MM.1S (cell line): ENCODE measurements at regions not wholly inside any gene's neighbourhood (a gene's known extent, or its start where the extent isn't known, plus 50 kb on each side); places are given as distances from the start of the nearest gene placed in this dataset.
"Not testable (repeated sequence)": the region's sequence is repeated elsewhere in the genome, so short reads cannot be mapped to it uniquely, and the experiment has no call there.

ENCODE experiments used
- DNase-seq: peaks from one replicate; pipeline ENCODE4 v3.0.0-alpha.2; 2015
- H2AFZ ChIP-seq: fragments of 300-600 bp; sonication (generic); 2 replicates; pipeline ENCODE4 v1.6.0; 2016; ENCODE audit warnings: antibody characterized with exemption, low read length
- H3F3A ChIP-seq: fragments of 300-600 bp; sonication (generic); 2 replicates; pipeline ENCODE4 v1.6.1; 2016; ENCODE audit warnings: mild to moderate bottlenecking, antibody characterized with exemption, low read length, moderate library complexity, mixed read lengths; ENCODE audit not compliant: insufficient read depth
- H3K27ac ChIP-seq: fragments of 300-600 bp; sonication (generic); 2 replicates; pipeline ENCODE4 v1.5.1; 2016; ENCODE audit warnings: mild to moderate bottlenecking, low read length
- H3K27me3 ChIP-seq: fragments of 300-600 bp; sonication (generic); replicated peaks from 2 replicates; pipeline ENCODE4 v1.6.0; 2016; ENCODE audit warnings: low read length; ENCODE audit not compliant: insufficient read depth
- H3K36me3 ChIP-seq: fragments of 300-600 bp; sonication (generic); replicated peaks from 2 replicates; pipeline ENCODE4 v1.6.1; 2016; ENCODE audit warnings: mild to moderate bottlenecking, low read length, mixed read lengths; ENCODE audit not compliant: insufficient read depth
- H3K4me1 ChIP-seq: fragments of 300-600 bp; sonication (generic); 2 replicates; pipeline ENCODE4 v1.6.1; 2016; ENCODE audit warnings: low read length, mixed read lengths
- H3K4me2 ChIP-seq: fragments of 300-600 bp; sonication (generic); 2 replicates; pipeline ENCODE4 v1.6.0; 2016; ENCODE audit warnings: low read depth, low read length
- H3K4me3 ChIP-seq: fragments of 300-600 bp; sonication (generic); 2 replicates; pipeline ENCODE4 v1.5.1; 2016; ENCODE audit warnings: low read length, mixed read lengths
- H3K79me2 ChIP-seq: fragments of 300-600 bp; sonication (generic); 2 replicates; pipeline ENCODE4 v1.6.1; 2016; ENCODE audit warnings: mixed run types, low read length, mixed read lengths
- H3K9ac ChIP-seq: fragments of 300-600 bp; sonication (generic); 2 replicates; pipeline ENCODE4 v1.6.1; 2016; ENCODE audit warnings: low read length, mixed read lengths
- H3K9me2 ChIP-seq: fragments of 300-600 bp; sonication (generic); replicated peaks from 2 replicates; pipeline ENCODE4 v1.6.1; 2016; ENCODE audit warnings: mild to moderate bottlenecking, low read length, mixed read lengths; ENCODE audit not compliant: insufficient read depth
- H3K9me3 ChIP-seq: fragments of 300-600 bp; sonication (generic); replicated peaks from 2 replicates; pipeline ENCODE4 v1.6.1; 2016; ENCODE audit warnings: mild to moderate bottlenecking, low read length, mixed read lengths; ENCODE audit not compliant: insufficient read depth
- H4K20me1 ChIP-seq: fragments of 300-600 bp; sonication (generic); 2 replicates; pipeline ENCODE4 v1.6.1; 2016; ENCODE audit warnings: mild to moderate bottlenecking, low read length, moderate library complexity, mixed read lengths; ENCODE audit not compliant: insufficient read depth
- EZH2 ChIP-seq: fragments of 300-600 bp; sonication (generic); optimal IDR thresholded peaks from 2 replicates; pipeline ENCODE3; 2017; ENCODE audit warnings: low read depth, mild to moderate bottlenecking, antibody characterized with exemption, low read length, mixed read lengths
- EZH2phosphoT487 ChIP-seq: fragments of 300-600 bp; sonication (generic); IDR thresholded peaks from 2 replicates; pipeline ENCODE4 v1.6.1; 2018; ENCODE audit warnings: antibody characterized with exemption, low read length
- TF ChIP-seq, protein P1 (sequence below): fragments of 300-600 bp; sonication (generic); IDR thresholded peaks from 2 replicates; pipeline ENCODE4 v1.5.1; 2016; ENCODE audit warnings: antibody characterized with exemption, low read length, mixed read lengths

- DNase-seq, result no peak
- Histone ChIP-seq H3K9me2 (no peaks in the 10 kb centered on the region), H4K20me1 (no peaks in the 10 kb centered on the region)
Observed at GRCh38 chr9:84519413-84519812, 150.1 kb upstream of the NTRK2 start.

GRCh38 chr9:84521208-84521607 lies 148.3 kb upstream of the NTRK2 start:
- Histone ChIP-seq H3K4me2 (no peak overlapping the region), H3F3A (no peaks in the 10 kb centered on the region), H3K27me3 (no peaks in the 10 kb centered on the region), H3K4me1 (no peaks in the 10 kb centered on the region), H3K27ac (no peak overlapping the region), H3K9me3 (no peaks in the 10 kb centered on the region), H4K20me1 (no peaks in the 10 kb centered on the region), H3K9me2 (no peaks in the 10 kb centered on the region), H3K79me2 (no peaks in the 10 kb centered on the region), H3K9ac (no peak overlapping the region), H3K36me3 (no peaks in the 10 kb centered on the region), H2AFZ (no peak overlapping the region), H3K4me3 (no peak overlapping the region)
- TF ChIP-seq, protein P1, sequence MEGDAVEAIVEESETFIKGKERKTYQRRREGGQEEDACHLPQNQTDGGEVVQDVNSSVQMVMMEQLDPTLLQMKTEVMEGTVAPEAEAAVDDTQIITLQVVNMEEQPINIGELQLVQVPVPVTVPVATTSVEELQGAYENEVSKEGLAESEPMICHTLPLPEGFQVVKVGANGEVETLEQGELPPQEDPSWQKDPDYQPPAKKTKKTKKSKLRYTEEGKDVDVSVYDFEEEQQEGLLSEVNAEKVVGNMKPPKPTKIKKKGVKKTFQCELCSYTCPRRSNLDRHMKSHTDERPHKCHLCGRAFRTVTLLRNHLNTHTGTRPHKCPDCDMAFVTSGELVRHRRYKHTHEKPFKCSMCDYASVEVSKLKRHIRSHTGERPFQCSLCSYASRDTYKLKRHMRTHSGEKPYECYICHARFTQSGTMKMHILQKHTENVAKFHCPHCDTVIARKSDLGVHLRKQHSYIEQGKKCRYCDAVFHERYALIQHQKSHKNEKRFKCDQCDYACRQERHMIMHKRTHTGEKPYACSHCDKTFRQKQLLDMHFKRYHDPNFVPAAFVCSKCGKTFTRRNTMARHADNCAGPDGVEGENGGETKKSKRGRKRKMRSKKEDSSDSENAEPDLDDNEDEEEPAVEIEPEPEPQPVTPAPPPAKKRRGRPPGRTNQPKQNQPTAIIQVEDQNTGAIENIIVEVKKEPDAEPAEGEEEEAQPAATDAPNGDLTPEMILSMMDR, result no peak
- TF ChIP-seq EZH2 (no peak), EZH2phosphoT487 (no peak)
- DNase-seq, result no peak

More at GRCh38 chr9:84519413-84519812, 150.1 kb upstream of the NTRK2 start:
- H3K4me1 ChIP-seq, result no peaks in the 10 kb centered on the region
- no peaks in the 10 kb centered on the region for H3K36me3 ChIP-seq
- no peaks in the 10 kb centered on the region for H3K79me2 ChIP-seq
- H3K4me3 ChIP-seq, result no peak overlapping the region
- no peak overlapping the region for H2AFZ ChIP-seq
- TF ChIP-seq EZH2 (no peak), EZH2phosphoT487 (no peak)
- TF ChIP-seq, protein P1, result no peak
- no peak overlapping the region for H3K4me2 ChIP-seq
- H3K9me3 ChIP-seq, result no peaks in the 10 kb centered on the region
- no peaks in the 10 kb centered on the region for H3F3A ChIP-seq
- no peak overlapping the region for H3K27ac ChIP-seq
- H3K9ac ChIP-seq, result no peak overlapping the region
- no peaks in the 10 kb centered on the region for H3K27me3 ChIP-seq

DNA sequence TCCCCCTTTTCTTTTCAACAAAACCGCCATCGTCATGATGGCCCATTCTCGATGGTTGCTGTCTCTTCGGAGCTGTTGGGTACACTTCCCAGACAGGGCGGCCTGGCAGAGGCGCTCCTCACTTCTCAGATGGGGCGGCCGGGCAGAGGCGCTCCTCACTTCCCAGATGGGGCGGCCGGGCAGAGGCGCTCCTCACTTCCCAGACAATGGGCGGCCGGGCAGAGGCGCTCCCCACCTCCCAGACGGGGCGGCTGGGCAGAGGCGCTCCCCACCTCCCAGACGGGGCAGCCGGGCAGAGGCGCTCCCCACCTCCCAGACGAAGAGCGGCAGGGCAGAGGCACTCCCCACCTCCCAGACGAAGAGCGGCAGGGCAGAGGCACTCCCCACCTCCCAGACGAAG lies 143.3 kb upstream of the NTRK2 start:
- H3K79me2 ChIP-seq, H3K4me2 ChIP-seq, H3K27me3 ChIP-seq, DNase-seq, H3K9ac ChIP-seq, H4K20me1 ChIP-seq, H3K4me3 ChIP-seq, H3K4me1 ChIP-seq, H3F3A ChIP-seq, H2AFZ ChIP-seq, H3K9me2 ChIP-seq, H3K9me3 ChIP-seq, H3K36me3 ChIP-seq, H3K27ac ChIP-seq: not testable (repeated sequence)

DNA sequence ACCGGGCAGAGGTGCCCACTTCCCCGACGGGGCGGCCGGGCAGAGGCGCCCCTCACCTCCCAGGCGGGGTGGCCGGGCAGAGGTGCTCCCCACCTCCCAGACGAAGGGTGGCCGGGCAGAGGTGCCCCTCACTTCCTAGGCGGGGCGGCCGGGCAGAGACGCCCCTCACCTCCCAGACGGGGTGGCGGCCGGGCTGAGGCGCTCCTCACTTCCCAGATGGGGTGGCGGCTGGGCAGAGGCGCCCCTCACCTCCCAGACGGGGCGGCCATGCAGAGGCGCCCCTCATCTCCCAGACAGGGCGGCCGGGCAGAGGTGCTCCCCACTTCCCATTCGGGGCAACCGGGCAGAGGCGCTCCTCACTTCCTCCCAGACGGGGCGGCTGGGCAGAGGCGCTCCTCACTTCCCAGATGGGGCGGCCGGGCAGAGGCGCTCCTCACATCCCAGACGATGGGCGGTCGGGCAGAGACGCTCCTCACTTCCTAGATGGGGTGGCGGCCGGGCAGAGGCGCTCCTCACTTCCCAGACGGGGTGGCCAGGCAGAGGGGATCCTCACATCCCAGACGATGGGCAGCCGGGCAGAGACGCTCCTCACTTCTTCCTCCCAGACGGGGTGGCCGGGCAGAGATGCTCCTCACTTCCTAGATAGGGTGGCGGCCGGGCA lies 142.3 kb upstream of the NTRK2 start:
- not testable (repeated sequence) for H3K27me3 ChIP-seq, H2AFZ ChIP-seq, H3K36me3 ChIP-seq, H3K9ac ChIP-seq, H3F3A ChIP-seq, H3K9me3 ChIP-seq, H3K9me2 ChIP-seq, H3K4me1 ChIP-seq, H3K4me3 ChIP-seq, H3K79me2 ChIP-seq, H3K27ac ChIP-seq, H4K20me1 ChIP-seq, DNase-seq, H3K4me2 ChIP-seq

DNA sequence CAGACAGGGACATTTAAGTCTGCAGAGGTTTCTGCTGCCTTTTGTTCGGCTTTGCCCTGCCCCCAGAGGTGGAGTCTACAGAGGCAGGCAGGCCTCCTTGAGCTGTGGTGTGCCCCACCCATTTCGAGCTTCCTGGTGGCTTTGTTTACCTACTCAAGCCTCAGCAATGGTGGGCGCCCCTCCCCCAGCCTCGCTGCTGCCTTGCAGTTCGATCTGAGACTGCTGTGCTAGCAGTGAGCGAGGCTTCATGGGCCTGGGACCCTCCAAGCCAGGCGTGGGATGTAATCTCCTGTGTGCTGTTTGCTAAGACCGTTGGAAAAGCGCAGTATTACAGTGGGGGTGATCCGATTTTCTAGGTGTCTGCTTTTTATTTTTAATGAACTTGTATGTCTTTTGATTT lies 133.6 kb upstream of the NTRK2 start:
- not testable (repeated sequence) for H3K27ac ChIP-seq, H3K4me2 ChIP-seq, H3K9me2 ChIP-seq, H2AFZ ChIP-seq, H3K9ac ChIP-seq, H3K27me3 ChIP-seq, DNase-seq, H3F3A ChIP-seq, H3K4me3 ChIP-seq, H3K36me3 ChIP-seq, H3K4me1 ChIP-seq, H3K9me3 ChIP-seq, H4K20me1 ChIP-seq, H3K79me2 ChIP-seq
